Uterus (tissue), 2 donors: ENCODE measurements at regions not wholly inside any gene's neighbourhood (a gene's known extent, or its start where the extent isn't known, plus 50 kb on each side); places are given as distances from the start of the nearest gene placed in this dataset.

Experiments used
- POLR2A ChIP-seq, 2 donors: fragments of 450-650 bp; IDR thresholded peaks; one replicate each; pipeline ENCODE4 v1.6.1; 2016; ENCODE audit warnings: antibody characterized with exemption in 2 of 2, mild to moderate bottlenecking in 1 of 2, moderate library complexity in 1 of 2
- TF ChIP-seq, protein P1 (sequence below), 4 experiments: fragments of 200-600 bp in 2 of 4; fragments of 450-650 bp in 2 of 4; sonication (generic) in 2 of 4; IDR thresholded peaks; one replicate each; pipeline ENCODE4 v1.5.1; 2016 to 2019; ENCODE audit warnings: antibody characterized with exemption in 4 of 4, mild to moderate bottlenecking in 2 of 4, moderate library complexity in 1 of 4

GRCh38 chr2:16493788-16494187, 171.8 kb downstream of the CYRIA start:
- TF ChIP-seq, protein P1, sequence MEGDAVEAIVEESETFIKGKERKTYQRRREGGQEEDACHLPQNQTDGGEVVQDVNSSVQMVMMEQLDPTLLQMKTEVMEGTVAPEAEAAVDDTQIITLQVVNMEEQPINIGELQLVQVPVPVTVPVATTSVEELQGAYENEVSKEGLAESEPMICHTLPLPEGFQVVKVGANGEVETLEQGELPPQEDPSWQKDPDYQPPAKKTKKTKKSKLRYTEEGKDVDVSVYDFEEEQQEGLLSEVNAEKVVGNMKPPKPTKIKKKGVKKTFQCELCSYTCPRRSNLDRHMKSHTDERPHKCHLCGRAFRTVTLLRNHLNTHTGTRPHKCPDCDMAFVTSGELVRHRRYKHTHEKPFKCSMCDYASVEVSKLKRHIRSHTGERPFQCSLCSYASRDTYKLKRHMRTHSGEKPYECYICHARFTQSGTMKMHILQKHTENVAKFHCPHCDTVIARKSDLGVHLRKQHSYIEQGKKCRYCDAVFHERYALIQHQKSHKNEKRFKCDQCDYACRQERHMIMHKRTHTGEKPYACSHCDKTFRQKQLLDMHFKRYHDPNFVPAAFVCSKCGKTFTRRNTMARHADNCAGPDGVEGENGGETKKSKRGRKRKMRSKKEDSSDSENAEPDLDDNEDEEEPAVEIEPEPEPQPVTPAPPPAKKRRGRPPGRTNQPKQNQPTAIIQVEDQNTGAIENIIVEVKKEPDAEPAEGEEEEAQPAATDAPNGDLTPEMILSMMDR (IDR thresholded peaks at IDR 0.05): no peak
- no peak for TF ChIP-seq POLR2A (IDR thresholded peaks at IDR 0.05)
